Neural cell (in vitro differentiated cells): ENCODE measurements at regions not wholly inside any gene's neighbourhood (a gene's known extent, or its start where the extent isn't known, plus 50 kb on each side); places are given as distances from the start of the nearest gene placed in this dataset.

Source experiments
- H2AFZ ChIP-seq: fragments of 200-600, 300-800 bp; sonication (generic), shearing (Covaris generic); 2 replicates; pipeline ENCODE4 v1.6.0; 2014; ENCODE audit warnings: low read depth, mild to moderate bottlenecking, antibody characterized with exemption, low read length, moderate library complexity
- H3F3A ChIP-seq: fragments of 200-600 bp; shearing (Covaris generic); 2 replicates; pipeline ENCODE4 v1.6.1; 2016; ENCODE audit warnings: mild to moderate bottlenecking, moderate library complexity, mixed read lengths, antibody characterized with exemption, low read length; ENCODE audit not compliant: insufficient read depth, poor library complexity, severe bottlenecking
- H3K27ac ChIP-seq: fragments of 200-600, 300-800 bp; sonication (generic), shearing (Covaris generic); 2 replicates; pipeline ENCODE4 v1.5.1; 2014; ENCODE audit warnings: mild to moderate bottlenecking, low read length, moderate library complexity
- H3K27me3 ChIP-seq: fragments of 300-800, 200-600 bp; sonication (generic), shearing (Covaris generic); 2 replicates; pipeline ENCODE4 v1.6.0; 2014; ENCODE audit warnings: mild to moderate bottlenecking, low read depth, low read length, moderate library complexity; ENCODE audit not compliant: insufficient read depth
- H3K36me3 ChIP-seq: fragments of 300-800, 200-600 bp; sonication (generic), shearing (Covaris generic); 2 replicates; pipeline ENCODE4 v1.5.1; 2014; ENCODE audit warnings: mild to moderate bottlenecking, antibody characterized with exemption, low read length, moderate library complexity; ENCODE audit not compliant: insufficient read depth
- H3K4me2 ChIP-seq: fragments of 300-800, 200-600 bp; sonication (generic), shearing (Covaris generic); 2 replicates; pipeline ENCODE4 v1.6.0; 2014; ENCODE audit warnings: mild to moderate bottlenecking, low read length
- H3K4me3 ChIP-seq: fragments of 300-800, 200-600 bp; sonication (generic), shearing (Covaris generic); 2 replicates; pipeline ENCODE4 v1.5.1; 2014; ENCODE audit warnings: mild to moderate bottlenecking, low read length, moderate library complexity
- H3K79me2 ChIP-seq: fragments of 200-600 bp; shearing (Covaris generic); replicated peaks from 2 replicates; pipeline ENCODE4 v1.6.0; 2014; ENCODE audit warnings: mild to moderate bottlenecking, low read length, moderate library complexity; ENCODE audit not compliant: insufficient read depth
- H3K9ac ChIP-seq: fragments of 300-800, 200-600 bp; sonication (generic), shearing (Covaris generic); 2 replicates; pipeline ENCODE4 v1.6.1; 2016; ENCODE audit warnings: mild to moderate bottlenecking, low read length, mixed read lengths
- H3K9me2 ChIP-seq: fragments of 200-600 bp; shearing (Covaris generic); 2 replicates; pipeline ENCODE4 v1.6.1; 2016; ENCODE audit warnings: mild to moderate bottlenecking, low read length, mixed read lengths; ENCODE audit not compliant: insufficient read depth
- H3K9me3 ChIP-seq: fragments of 200-600, 300-800 bp; sonication (generic), shearing (Covaris generic); 2 replicates; pipeline ENCODE4 v1.6.1; 2016; ENCODE audit warnings: mild to moderate bottlenecking, mixed run types, low read length, moderate library complexity, mixed read lengths
- H4K20me1 ChIP-seq: fragments of 200-600 bp; shearing (Covaris generic); 2 replicates; pipeline ENCODE4 v1.6.1; 2016; ENCODE audit warnings: mild to moderate bottlenecking, mixed run types; ENCODE audit not compliant: insufficient read depth
- CTCF ChIP-seq: fragments of 450-650 bp; IDR thresholded peaks from 2 replicates; pipeline ENCODE4 v1.5.1; 2014; ENCODE audit warnings: antibody characterized with exemption, mild to moderate bottlenecking, moderate library complexity; ENCODE audit not compliant: poor library complexity, severe bottlenecking
- EP300 ChIP-seq: fragments of 450-650 bp; conservative IDR thresholded peaks from 2 replicates; pipeline ENCODE4 v1.6.1; 2014; ENCODE audit warnings: antibody characterized with exemption, mild to moderate bottlenecking, moderate library complexity; ENCODE audit not compliant: poor library complexity, severe bottlenecking
- EZH2 ChIP-seq: fragments of 200-600, 300-800 bp; shearing (Covaris generic), sonication (generic); IDR thresholded peaks from 2 replicates; pipeline ENCODE4 v1.6.1; 2014; ENCODE audit warnings: antibody characterized with exemption, low read length, borderline replicate concordance, mild to moderate bottlenecking; ENCODE audit not compliant: insufficient read depth, poor library complexity, severe bottlenecking
- MXI1 ChIP-seq: fragments of 450-650 bp; conservative IDR thresholded peaks from 2 replicates; pipeline ENCODE4 v1.6.1; 2014; ENCODE audit warnings: antibody characterized with exemption, mild to moderate bottlenecking; ENCODE audit not compliant: poor library complexity, severe bottlenecking
- POLR2AphosphoS5 ChIP-seq: IDR thresholded peaks from 2 replicates; pipeline ENCODE4 v1.6.1; 2012
- RAD21 ChIP-seq: fragments of 450-650 bp; conservative IDR thresholded peaks from 2 replicates; pipeline ENCODE4 v1.6.1; 2014; ENCODE audit warnings: antibody characterized with exemption, mild to moderate bottlenecking, moderate library complexity
- REST ChIP-seq: IDR thresholded peaks from 2 replicates; pipeline ENCODE4 v1.6.1; 2012; ENCODE audit warnings: borderline replicate concordance
- SMC3 ChIP-seq: fragments of 450-650 bp; conservative IDR thresholded peaks from 2 replicates; pipeline ENCODE4 v1.6.1; 2014; ENCODE audit warnings: antibody characterized with exemption, mild to moderate bottlenecking, moderate library complexity; ENCODE audit not compliant: poor library complexity
- TAF1 ChIP-seq: IDR thresholded peaks from 2 replicates; pipeline ENCODE4 v1.6.1; 2012; ENCODE audit warnings: low read depth

- Histone ChIP-seq H4K20me1 (no peaks in the 10 kb centered on the region), H3K36me3 (no peaks in the 10 kb centered on the region), H3K27me3 (no peaks in the 10 kb centered on the region), H3K4me2 (no peak overlapping the region), H2AFZ (no peak overlapping the region), H3K27ac (no peak overlapping the region), H3F3A (no peaks in the 10 kb centered on the region), H3K9me2 (no peaks in the 10 kb centered on the region), H3K9ac (no peak overlapping the region), H3K79me2 (no peaks in the 10 kb centered on the region), H3K4me3 (no peak overlapping the region), H3K9me3 (no peaks in the 10 kb centered on the region)
- TF ChIP-seq RAD21 (no peak), REST (no peak), CTCF (no peak), EP300 (no peak), SMC3 (no peak), TAF1 (no peak), EZH2 (no peak), POLR2AphosphoS5 (no peak)
These were observed 236.2 kb upstream of the HAND2 start for GRCh38 chr4:173766171-173766600.

- Histone ChIP-seq H3K79me2 (no peaks in the 10 kb centered on the region), H3K4me3 (no peak overlapping the region), H2AFZ (no peak overlapping the region), H3K9me2 (no peaks in the 10 kb centered on the region), H3F3A (no peaks in the 10 kb centered on the region), H3K27me3 (no peaks in the 10 kb centered on the region), H3K9ac (no peak overlapping the region), H3K27ac (no peak overlapping the region), H4K20me1 (no peaks in the 10 kb centered on the region), H3K9me3 (no peaks in the 10 kb centered on the region), H3K4me2 (no peak overlapping the region), H3K36me3 (no peaks in the 10 kb centered on the region)
- no peak for TF ChIP-seq EZH2
These were observed 235.7 kb upstream of the HAND2 start for GRCh38 chr4:173765751-173766150.

GRCh38 chr4:173763389-173763788 lies 233.4 kb upstream of the HAND2 start:
- H3K9me2 ChIP-seq = no peaks in the 10 kb centered on the region
- TF ChIP-seq REST (no peak), POLR2AphosphoS5 (no peak), MXI1 (no peak), EZH2 (no peak), RAD21 (no peak), TAF1 (no peak), CTCF (no peak), EP300 (no peak), SMC3 (no peak)
- H3K36me3 ChIP-seq = no peaks in the 10 kb centered on the region
- H4K20me1 ChIP-seq = no peaks in the 10 kb centered on the region
- no peak overlapping the region for H3K9ac ChIP-seq
- H3K4me2 ChIP-seq = no peak overlapping the region
- no peaks in the 10 kb centered on the region for H3K27me3 ChIP-seq
- H2AFZ ChIP-seq = no peak overlapping the region
- no peak overlapping the region for H3K4me3 ChIP-seq
- no peak overlapping the region for H3K27ac ChIP-seq
- no peaks in the 10 kb centered on the region for H3F3A ChIP-seq
- H3K9me3 ChIP-seq = no peaks in the 10 kb centered on the region
- no peaks in the 10 kb centered on the region for H3K79me2 ChIP-seq
